ENCODE measurements at regions not wholly inside any gene's neighbourhood (a gene's known extent, or its start where the extent isn't known, plus 50 kb on each side); places are given as distances from the start of the nearest gene placed in this dataset.

DNA sequence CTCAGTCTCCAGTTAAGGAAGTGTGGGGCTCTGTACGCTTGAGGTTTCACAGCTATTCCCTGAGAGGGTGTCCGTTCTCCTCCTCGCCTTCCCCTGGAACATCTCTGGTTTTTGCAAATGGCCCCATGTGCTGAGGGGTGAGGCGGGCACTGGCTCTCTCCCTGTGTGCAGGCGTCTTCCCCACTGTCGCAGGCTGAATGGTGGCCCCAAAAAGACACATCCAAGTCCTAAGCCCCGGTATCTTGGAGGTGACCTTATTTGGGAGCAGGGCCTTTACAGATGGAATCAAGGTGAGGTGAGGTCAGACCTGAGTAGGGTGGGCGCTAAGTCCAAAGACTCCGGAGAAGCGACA lies 98.0 kb upstream of the TMPRSS2 start:
- DNase-seq = no peak

DNA sequence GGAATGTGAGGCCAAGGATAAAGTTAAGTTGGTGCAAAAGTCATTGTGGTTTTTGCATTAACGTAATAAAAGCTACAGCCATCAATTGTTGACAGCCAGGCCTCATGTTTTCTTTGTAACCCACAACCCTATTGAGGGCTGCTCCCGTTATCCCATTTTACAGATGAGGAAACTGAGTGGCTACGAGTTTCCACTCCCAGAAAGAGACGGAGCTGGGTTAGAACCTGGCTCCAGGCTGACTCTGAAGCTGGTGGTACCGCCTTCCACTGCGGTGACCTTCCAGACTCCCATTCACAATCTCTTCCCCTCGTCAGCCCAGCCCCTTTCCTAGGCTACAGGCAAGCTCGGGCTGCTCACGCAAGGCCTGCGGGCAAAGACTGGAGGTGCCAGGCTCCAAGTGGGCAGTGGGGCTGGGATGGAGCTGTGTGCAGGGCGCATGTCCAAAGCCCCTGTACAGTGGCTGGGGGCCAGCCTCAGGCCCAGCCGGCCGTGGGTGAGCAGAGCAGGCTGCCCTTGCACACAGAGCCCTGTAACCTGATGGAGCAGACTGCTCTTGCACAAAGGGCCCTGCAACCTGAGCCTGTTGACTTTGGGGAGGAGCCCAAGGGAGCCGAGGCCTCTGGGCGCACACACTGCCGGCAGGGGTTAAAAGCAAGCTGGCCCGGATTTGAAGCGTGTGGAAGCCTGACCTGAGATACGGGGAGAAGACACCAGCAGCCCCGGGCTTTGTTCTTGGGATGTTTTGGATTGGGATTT lies 97.4 kb upstream of the TMPRSS2 start:
- DNase-seq = no peak

GRCh38 chr21:41604583-41605041 lies 96.7 kb upstream of the TMPRSS2 start:
- no peak for DNase-seq

DNA sequence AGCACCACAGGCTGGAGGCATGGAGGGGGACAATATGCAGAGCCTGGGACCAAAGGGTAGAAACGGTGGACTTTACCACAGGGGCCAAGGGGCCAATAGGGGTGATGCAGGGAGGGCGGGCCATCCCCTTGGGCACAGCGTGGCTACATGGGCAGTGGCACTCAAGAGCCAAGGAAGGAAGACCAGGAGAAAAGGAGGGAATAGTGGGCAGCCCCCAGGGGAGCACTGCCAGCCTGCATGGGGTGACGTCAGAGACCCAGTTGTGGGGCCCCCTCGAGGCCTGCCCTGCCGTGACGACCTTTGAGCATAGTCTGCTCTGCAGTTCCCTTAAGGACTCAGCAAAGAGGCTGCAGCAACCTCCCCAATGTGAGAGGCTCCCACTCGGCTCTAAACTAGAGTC lies 95.5 kb upstream of the TMPRSS2 start:
- no peak for DNase-seq

DNA sequence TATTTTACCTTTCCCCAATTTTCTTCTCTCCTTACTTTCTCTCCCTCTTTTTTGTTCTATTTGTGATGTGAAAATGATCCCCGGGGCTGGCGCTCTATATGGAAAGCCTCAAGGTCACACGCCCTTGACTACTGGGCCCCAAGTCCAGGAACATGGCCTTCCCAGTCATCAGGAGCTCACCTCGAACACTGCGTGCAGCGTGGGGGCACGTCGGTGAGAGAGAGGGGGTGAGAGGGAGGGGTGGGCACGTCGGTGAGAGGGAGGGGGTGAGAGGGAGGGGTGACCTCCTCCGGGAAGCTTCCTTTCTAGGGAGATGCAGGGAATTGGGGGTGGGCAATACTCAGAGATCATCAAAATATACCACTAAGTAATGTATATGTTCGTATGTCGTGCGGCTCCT lies 94.6 kb upstream of the TMPRSS2 start:
- no peak for DNase-seq

DNA sequence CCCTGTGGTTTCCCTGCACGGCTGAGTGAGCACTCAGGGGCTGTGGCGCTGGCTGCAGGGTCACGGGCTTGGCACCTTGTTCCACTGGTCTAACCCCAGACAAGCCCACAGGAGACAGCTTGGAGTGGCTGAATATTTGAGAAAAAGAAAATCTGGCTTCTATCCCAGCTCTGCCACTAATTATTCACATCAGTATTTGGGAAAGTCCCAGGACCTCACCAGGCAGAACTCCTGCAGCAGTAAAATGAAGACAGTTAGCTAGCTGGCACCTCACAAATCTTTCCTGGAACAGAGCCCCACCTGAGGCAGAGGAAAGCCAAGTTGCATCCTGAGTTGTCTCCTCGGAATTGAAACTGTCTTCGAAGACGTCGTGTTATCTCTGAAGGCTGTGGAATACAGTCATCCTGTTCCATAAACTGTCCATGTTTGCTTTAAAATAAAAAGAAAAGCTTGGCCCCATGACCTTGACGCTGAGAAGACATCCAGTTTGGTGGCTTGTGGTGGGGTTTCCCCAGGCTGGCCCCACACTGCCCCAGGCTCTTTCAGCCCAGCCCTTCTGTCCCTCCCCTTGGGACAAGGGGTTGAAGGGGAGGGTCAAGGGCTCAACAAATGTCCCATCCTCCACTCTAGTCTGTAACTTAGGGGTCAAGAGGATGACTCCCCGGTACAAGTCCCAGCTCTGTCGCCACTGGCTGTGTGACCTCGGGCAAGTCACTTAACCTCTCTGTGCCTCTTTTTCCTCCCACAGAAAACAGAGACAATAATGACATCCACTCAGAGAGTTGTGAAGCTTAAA lies 93.8 kb upstream of the TMPRSS2 start:
- no peak for DNase-seq

DNA sequence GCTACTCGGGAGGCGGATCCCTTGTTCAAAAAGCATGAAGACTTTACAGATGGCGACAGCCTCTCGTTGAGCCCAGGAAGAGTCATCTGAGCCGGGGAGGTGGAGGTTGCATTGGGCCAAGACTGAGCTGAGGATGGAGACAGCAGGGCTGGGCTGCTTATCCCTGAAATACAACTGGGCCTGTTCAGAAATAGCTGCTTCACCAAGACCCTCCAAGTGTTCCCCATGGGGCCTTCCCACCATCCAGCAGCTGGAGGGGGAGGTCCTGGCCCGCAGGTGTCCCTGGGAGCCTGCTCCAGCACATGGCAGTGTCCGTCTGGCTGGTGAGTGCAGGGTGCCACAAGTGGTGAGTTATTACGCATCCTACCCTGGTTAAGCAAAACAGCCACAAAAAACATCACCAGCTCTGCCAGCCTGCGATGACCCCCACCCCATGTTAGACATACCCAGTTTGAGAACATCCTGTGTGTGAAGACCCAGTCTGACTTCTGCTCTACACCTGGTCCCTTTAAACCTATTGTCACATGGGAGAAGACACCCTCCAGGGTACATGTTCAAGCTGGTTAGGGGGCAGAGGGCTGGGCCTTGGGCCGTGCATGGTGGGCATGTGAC lies 93.1 kb upstream of the TMPRSS2 start:
- no peak for DNase-seq

DNA sequence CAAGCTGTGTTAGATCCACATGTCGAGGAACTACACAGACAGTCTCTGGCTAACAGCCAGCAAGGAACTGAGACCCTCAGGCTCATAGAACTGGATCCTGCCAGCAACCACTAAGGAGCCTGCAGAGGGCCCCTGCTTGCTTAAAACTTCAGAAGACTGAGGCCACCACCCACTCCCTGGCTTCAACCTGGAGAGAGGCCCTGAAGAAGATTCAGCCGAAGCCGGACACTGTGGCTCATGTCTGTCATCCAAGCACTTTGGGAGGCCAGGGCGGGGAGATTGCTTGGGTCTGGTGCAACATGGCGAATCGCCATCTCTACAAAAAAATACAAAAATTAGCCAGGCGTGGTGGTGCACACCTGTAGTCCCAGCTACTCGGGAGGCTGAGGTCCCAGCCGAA lies 92.6 kb upstream of the TMPRSS2 start:
- no peak for DNase-seq

- DNase-seq = no peak
Measured at GRCh38 chr21:41600116-41600515, 92.2 kb upstream of the TMPRSS2 start.

GRCh38 chr21:41598561-41599431 lies 90.8 kb upstream of the TMPRSS2 start:
- no peak for DNase-seq

DNA sequence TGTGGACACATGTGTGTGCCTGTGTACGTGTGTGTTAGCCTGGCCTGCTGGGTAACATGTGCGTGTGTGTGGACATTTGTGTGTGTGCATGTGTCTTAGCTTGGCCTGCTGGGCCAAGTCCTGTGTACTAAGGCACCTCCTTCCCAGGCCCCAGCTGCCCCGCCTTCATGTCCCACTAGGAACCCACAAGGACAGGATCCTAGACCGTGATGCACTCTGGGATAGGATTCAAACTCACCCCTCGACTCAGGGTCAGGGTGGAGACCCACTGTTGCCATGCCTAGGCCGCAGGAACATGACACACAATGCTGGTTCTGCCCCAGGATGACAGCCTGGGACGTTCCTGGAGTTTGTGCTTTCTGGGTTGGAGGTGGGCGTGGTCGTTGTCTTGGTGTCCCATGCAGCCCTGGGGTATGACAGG lies 89.9 kb upstream of the TMPRSS2 start:
- no peak for DNase-seq

GRCh38 chr21:41597227-41597626 lies 89.3 kb upstream of the TMPRSS2 start:
- DNase-seq = no peak

DNA sequence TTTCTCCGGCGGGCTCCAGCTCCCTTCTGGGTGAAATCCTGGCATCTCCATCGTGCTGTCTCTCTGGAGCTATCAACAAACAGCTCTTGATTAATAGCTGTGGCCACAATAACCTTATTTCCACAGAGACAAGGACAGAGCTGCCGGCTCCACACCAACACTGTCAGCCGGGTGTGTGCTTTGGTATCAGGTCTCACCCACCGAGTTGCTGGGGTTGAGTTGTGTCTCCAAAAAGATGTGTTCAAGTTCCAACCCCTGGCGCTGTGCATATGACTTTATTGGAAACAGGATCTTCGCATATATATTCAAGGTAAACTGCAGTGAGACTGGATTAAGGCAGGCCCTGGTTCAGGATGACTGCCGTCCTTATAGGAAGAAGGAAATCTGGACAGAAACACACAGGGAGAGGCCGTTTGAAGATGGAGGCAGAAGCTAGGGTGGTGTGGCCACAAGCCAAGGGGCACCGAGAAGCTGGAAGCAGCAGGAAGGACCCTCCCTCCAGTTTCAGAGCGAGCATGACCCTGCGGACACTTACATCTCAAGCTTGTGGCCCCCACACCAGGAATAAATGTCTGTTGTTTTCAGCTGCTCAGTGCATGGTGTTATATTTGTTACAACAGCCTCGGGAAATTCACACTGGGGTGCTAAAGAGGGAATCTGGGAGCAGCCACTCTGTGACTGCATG lies 88.4 kb upstream of the TMPRSS2 start:
- no peak for DNase-seq

DNA sequence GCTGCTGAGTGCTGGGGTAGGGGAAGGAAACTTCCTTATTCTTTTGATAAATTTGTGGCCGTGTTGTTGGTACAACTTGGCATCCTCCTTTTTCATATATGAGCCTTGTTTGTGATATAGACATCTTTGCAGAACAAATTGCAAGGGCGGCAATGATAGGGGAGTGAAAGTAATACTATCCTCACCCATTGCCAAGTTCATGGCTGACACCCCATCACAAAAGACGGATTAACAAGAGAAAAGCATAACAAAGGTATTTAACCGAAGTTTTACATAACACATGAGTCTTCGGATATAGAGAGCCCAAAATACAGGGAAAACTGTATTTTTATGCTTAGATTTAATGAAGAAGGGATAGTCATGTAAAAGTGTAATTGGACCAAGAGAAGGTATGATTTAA lies 86.3 kb upstream of the TMPRSS2 start:
- DNase-seq = no peak

- no peak for DNase-seq
Measured at GRCh38 chr21:41593760-41594138, 85.8 kb upstream of the TMPRSS2 start.

DNA sequence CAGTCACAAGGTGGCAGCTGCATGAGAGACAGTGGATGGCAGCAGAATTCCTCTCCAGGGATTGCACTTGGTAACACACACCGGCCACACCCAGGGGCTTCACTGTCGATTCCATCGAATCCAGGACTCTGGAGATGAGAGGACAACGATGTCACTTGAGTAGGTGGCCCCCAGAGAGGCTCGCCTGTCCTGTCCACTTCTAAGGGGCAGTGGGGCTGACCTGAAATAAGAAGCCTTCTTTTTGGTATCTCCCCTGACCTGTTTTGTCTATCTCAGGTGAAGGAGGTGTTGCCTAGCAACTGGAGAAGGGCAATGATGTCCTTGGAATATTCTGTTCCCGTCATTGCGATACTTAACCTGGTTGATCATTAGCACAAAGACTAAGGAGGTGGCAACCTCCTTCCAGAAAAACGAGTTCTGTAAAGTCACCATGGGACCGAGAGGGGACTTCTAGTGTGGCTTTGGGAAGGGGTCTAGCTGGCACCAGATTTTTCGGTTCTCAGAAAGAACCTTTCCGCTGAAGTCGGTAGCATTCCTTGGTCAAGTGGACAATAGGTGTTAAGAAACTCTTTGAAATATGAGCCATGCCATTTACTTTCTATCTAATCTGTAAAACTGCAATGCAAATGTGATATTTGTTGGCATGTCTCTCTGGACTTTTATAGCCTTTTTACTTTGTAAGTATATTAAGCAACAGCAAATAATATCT lies 85.2 kb upstream of the TMPRSS2 start:
- no peak for DNase-seq

DNA sequence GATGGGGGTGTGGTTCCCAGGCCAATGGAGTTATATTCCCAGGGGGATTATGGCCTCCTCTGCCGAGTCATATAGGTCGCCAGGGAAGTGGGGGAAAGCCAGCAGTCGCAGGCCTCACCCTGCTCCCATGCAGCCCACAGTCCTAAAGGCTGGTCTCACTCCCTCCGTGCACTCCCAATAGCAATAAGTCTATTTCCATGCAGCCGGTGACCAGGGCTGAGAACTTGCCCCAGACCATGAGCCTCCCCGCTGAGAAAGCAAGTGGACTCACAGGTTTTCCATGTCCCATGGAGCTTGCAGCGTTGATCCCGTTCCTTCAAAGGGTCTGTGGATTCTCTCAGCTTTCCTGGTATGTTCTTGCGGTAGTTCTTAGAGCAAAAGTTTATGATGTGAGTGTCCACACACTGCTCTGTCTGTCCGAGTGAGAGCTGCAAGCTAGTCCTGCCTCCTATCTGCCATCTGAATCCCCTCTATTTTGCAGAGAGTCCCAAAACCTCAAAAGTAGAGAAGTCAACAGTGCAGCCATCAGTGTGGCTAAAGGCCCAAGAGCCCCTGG lies 81.7 kb upstream of the TMPRSS2 start:
- DNase-seq = no peak

DNA sequence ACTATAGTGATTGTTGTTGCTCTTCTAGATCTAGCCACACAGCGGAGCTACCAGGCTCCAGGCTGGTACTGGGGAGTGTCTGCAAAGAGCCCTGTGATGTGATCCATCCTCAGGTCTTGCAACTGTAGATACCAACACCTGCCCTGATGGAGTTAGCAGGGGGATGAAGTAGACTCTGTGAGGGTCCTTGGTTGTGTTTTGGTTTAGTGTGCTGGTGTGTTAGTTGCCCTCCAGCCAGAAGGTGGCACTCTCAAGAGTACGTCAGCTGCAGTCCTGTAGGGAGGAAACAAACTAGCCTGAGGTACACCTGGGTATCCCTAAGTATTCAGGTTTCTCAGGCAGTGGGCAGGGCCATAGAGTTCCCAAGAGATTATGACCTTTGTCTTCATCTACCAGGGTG lies 81.2 kb upstream of the TMPRSS2 start:
- no peak for DNase-seq

DNA sequence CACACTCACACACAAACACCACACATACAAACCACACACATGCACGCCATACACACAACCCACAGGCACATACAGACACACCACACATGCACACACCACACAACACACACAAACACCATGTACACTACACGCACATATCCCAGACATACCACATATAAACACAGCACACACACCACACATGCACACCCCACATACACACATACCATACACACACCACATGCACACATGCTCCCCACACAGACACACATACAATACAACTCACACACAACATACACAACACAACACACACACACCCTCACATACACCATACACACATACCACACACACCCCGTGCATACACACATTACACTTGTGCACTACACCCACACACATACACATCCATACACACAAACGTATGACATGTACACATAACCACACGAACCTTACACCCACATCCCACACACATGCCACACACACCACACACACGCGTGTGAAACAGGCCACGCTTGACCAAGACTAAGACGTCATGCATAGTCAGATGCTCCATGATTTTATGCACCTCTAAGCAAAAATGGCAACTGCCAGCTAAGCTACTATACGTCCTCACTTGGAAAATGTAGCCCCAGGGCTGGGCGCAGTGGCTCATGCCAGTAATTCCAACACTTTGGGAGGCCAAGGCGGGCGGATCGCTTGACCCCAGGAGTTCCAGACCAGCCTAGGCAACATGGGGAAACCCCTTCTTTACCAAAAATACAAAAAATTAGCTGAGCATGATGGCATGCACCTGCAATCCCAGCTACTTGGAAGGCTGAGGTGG lies 77.4 kb upstream of the TMPRSS2 start:
- no peak for DNase-seq

DNA sequence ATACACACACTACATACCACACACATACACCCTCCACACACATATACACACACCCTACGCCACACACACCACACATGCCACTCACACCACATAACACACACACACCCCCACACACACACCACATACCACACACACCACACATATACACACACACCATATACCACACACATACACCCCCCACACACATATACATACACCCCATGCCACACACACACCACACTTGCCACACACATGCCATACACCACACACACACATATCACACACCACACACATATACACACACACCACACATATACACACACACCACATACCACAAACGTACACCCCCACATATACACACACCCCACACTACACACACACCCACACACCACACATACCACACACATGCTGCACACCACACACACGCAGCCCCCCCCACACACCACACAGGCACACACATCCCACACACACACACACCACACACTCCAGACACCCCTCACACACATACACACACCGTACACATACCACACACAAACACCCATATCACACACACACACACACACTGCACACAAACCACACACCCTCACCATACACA lies 76.7 kb upstream of the TMPRSS2 start:
- DNase-seq = no peak

Measured in activated CD4-positive, alpha-beta T cell treated with anti-CD3 and anti-CD28 coated beads, Interleukin-2, amount 50 U/mL, for 48 hours (primary cell).